Keratinocyte (primary cell): ENCODE measurements at regions not wholly inside any gene's neighbourhood (a gene's known extent, or its start where the extent isn't known, plus 50 kb on each side); places are given as distances from the start of the nearest gene placed in this dataset.

Source experiments
- EZH2 ChIP-seq: IDR thresholded peaks from one replicate; pipeline ENCODE4 v1.6.1; 2012; ENCODE audit warnings: inconsistent platforms, mild to moderate bottlenecking, low read length, moderate library complexity
- TF ChIP-seq, protein P1 (sequence below), 3 experiments: IDR thresholded peaks in 1 of 3; conservative IDR thresholded peaks in 1 of 3; optimal IDR thresholded peaks in 1 of 3; 2 replicates in 2 of 3; 3 replicates in 1 of 3; pipeline versions ENCODE3 to v1.5.1; 2011; ENCODE audit warnings: low read length in 3 of 3, mild to moderate bottlenecking in 3 of 3, moderate library complexity in 2 of 3, control low read depth in 1 of 3, inconsistent platforms in 1 of 3; ENCODE audit not compliant: insufficient read depth in 2 of 3; ENCODE audit errors: extremely low read depth in 1 of 3

DNA sequence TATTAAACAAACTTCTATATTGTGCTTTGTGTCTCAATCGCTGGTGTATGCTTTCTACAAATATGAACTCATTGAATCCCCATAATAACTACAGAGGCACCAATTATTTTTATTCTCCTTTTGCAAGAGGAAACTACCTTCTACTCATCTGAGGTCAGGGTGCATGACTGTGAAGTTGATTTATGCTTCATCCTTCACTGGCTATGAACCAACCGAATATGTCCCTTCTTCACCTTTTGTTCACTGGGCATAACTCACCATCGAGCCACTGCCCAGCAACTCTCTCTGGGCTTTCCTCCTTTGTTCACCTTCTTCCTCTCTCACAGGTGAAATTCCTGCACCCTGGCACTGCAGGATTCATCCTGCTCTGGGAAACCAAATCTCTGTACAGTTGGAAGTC, 61.3 kb upstream of the PFKP start:
- TF ChIP-seq, protein P1, sequence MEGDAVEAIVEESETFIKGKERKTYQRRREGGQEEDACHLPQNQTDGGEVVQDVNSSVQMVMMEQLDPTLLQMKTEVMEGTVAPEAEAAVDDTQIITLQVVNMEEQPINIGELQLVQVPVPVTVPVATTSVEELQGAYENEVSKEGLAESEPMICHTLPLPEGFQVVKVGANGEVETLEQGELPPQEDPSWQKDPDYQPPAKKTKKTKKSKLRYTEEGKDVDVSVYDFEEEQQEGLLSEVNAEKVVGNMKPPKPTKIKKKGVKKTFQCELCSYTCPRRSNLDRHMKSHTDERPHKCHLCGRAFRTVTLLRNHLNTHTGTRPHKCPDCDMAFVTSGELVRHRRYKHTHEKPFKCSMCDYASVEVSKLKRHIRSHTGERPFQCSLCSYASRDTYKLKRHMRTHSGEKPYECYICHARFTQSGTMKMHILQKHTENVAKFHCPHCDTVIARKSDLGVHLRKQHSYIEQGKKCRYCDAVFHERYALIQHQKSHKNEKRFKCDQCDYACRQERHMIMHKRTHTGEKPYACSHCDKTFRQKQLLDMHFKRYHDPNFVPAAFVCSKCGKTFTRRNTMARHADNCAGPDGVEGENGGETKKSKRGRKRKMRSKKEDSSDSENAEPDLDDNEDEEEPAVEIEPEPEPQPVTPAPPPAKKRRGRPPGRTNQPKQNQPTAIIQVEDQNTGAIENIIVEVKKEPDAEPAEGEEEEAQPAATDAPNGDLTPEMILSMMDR (optimal IDR thresholded peaks at IDR 0.05 in 1 of 3, IDR thresholded peaks at IDR 0.05 in 1 of 3, conservative IDR thresholded peaks at IDR 0.05 in 1 of 3; ENCODE audit: extremely low read depth in 1 of 3, insufficient read depth in 2 of 3, low read length in 3 of 3): no peak
- no peak for TF ChIP-seq EZH2
